Activated naive CD8-positive, alpha-beta T cell treated with anti-CD3 and anti-CD28 coated beads, Interleukin-2, amount 50 U/mL, for 24 hours (primary cell): ENCODE measurements at regions not wholly inside any gene's neighbourhood (a gene's known extent, or its start where the extent isn't known, plus 50 kb on each side); places are given as distances from the start of the nearest gene placed in this dataset.

Experiments
- ATAC-seq: fragments of 150-1000 bp; cut with Tn5 transposase; one replicate; pipeline ENCODE4 v1.10.0; 2021
- DNase-seq: peaks from one replicate; pipeline ENCODE4 v3.0.0; 2021
- H3K27ac Mint-ChIP-seq: one replicate; pipeline ENCODE4 v1.8.0; 2021; ENCODE audit warnings: mild to moderate bottlenecking, mixed read lengths
- H3K27me3 Mint-ChIP-seq: one replicate; pipeline ENCODE4 v1.8.0; 2021; ENCODE audit warnings: mixed read lengths
- H3K36me3 Mint-ChIP-seq: one replicate; pipeline ENCODE4 v1.8.0; 2021; ENCODE audit warnings: low read depth, mixed read lengths
- H3K4me1 Mint-ChIP-seq: one replicate; pipeline ENCODE4 v1.8.0; 2021; ENCODE audit warnings: mixed read lengths
- H3K4me3 Mint-ChIP-seq: one replicate; pipeline ENCODE4 v1.8.0; 2021; ENCODE audit warnings: mild to moderate bottlenecking, moderate library complexity, mixed read lengths
- H3K9me3 Mint-ChIP-seq: one replicate; pipeline ENCODE4 v1.8.0; 2021; ENCODE audit warnings: mixed read lengths

- Mint-ChIP-seq H3K4me3 (no peak overlapping the region), H3K27ac (no peak overlapping the region), H3K36me3 (no peaks in the 10 kb centered on the region), H3K9me3 (peaks cover 6% of the 10 kb centered on the region), H3K4me1 (no peaks in the 10 kb centered on the region), H3K27me3 (no peaks in the 10 kb centered on the region)
- DNase-seq, result no peak
- ATAC-seq, result no peak
These were observed 303.4 kb upstream of the NRXN1 start for GRCh38 chr2:51335087-51336058.

- H3K9me3 Mint-ChIP-seq, result peaks cover 5% of the 10 kb centered on the region
These were observed 297.6 kb upstream of the NRXN1 start for GRCh38 chr2:51329512-51329911.

GRCh38 chr2:51324051-51324450 is 292.1 kb upstream of the NRXN1 start:
- Mint-ChIP-seq H3K27me3 (no peaks in the 10 kb centered on the region), H3K9me3 (peaks cover 12% of the 10 kb centered on the region), H3K4me3 (no peak overlapping the region), H3K4me1 (no peaks in the 10 kb centered on the region), H3K36me3 (no peaks in the 10 kb centered on the region), H3K27ac (no peak overlapping the region)
- ATAC-seq, result no peak
- DNase-seq, result no peak

More at GRCh38 chr2:51329512-51329911, 297.6 kb upstream of the NRXN1 start:
- no peaks in the 10 kb centered on the region for H3K27me3 Mint-ChIP-seq
- H3K4me1 Mint-ChIP-seq, result no peaks in the 10 kb centered on the region
- DNase-seq (no peak), ATAC-seq (no peak)
- H3K4me3 Mint-ChIP-seq, result no peak overlapping the region
- H3K36me3 Mint-ChIP-seq, result no peaks in the 10 kb centered on the region
- no peak overlapping the region for H3K27ac Mint-ChIP-seq

GRCh38 chr2:51322613-51323012 is 290.7 kb upstream of the NRXN1 start:
- no peak for DNase-seq
- Mint-ChIP-seq H3K27ac (no peak overlapping the region), H3K4me3 (no peak overlapping the region), H3K9me3 (peaks cover 15% of the 10 kb centered on the region), H3K36me3 (peaks cover 2% of the 10 kb centered on the region), H3K4me1 (no peaks in the 10 kb centered on the region), H3K27me3 (no peaks in the 10 kb centered on the region)
- no peak for ATAC-seq

- Mint-ChIP-seq H3K27me3 (no peaks in the 10 kb centered on the region), H3K4me3 (no peak overlapping the region), H3K27ac (no peak overlapping the region), H3K4me1 (no peaks in the 10 kb centered on the region), H3K36me3 (no peaks in the 10 kb centered on the region), H3K9me3 (peaks cover 19% of the 10 kb centered on the region)
- DNase-seq (no peak), ATAC-seq (no peak)
These were observed 272.4 kb upstream of the NRXN1 start for GRCh38 chr2:51304311-51304710.

GRCh38 chr2:51301381-51301780 is 269.4 kb upstream of the NRXN1 start:
- H3K36me3 Mint-ChIP-seq, result no peaks in the 10 kb centered on the region
- H3K27me3 Mint-ChIP-seq, result no peaks in the 10 kb centered on the region
- H3K4me1 Mint-ChIP-seq, result no peaks in the 10 kb centered on the region
- ATAC-seq (no peak), DNase-seq (no peak)
- peaks cover 17% of the 10 kb centered on the region for H3K9me3 Mint-ChIP-seq
- H3K4me3 Mint-ChIP-seq, result no peak overlapping the region
- H3K27ac Mint-ChIP-seq, result no peak overlapping the region

GRCh38 chr2:51299370-51299769 is 267.4 kb upstream of the NRXN1 start:
- Mint-ChIP-seq H3K27ac (no peak overlapping the region), H3K36me3 (no peaks in the 10 kb centered on the region), H3K4me3 (no peak overlapping the region), H3K9me3 (peaks cover 15% of the 10 kb centered on the region), H3K4me1 (no peaks in the 10 kb centered on the region), H3K27me3 (no peaks in the 10 kb centered on the region)
- DNase-seq (no peak), ATAC-seq (no peak)

GRCh38 chr2:51297488-51297887 is 265.6 kb upstream of the NRXN1 start:
- Mint-ChIP-seq H3K36me3 (no peaks in the 10 kb centered on the region), H3K4me3 (no peak overlapping the region), H3K9me3 (peaks cover 15% of the 10 kb centered on the region), H3K27ac (no peak overlapping the region), H3K4me1 (no peaks in the 10 kb centered on the region), H3K27me3 (no peaks in the 10 kb centered on the region)
- DNase-seq, result no peak
- ATAC-seq, result no peak

GRCh38 chr2:51293566-51294200 is 261.8 kb upstream of the NRXN1 start:
- DNase-seq, result no peak
- Mint-ChIP-seq H3K36me3 (no peaks in the 10 kb centered on the region), H3K27me3 (no peaks in the 10 kb centered on the region), H3K9me3 (peaks cover 19% of the 10 kb centered on the region), H3K27ac (no peak overlapping the region), H3K4me3 (no peak overlapping the region), H3K4me1 (no peaks in the 10 kb centered on the region)
- ATAC-seq, result no peak

GRCh38 chr2:51291762-51292551 is 260.0 kb upstream of the NRXN1 start:
- ATAC-seq, result no peak
- Mint-ChIP-seq H3K27ac (no peak overlapping the region), H3K27me3 (no peaks in the 10 kb centered on the region), H3K9me3 (peaks cover 18% of the 10 kb centered on the region), H3K4me1 (no peaks in the 10 kb centered on the region), H3K4me3 (no peak overlapping the region), H3K36me3 (no peaks in the 10 kb centered on the region)
- no peak for DNase-seq

- H3K9me3 Mint-ChIP-seq, result peaks cover 19% of the 10 kb centered on the region
- DNase-seq, result no peak
- H3K27me3 Mint-ChIP-seq, result no peaks in the 10 kb centered on the region
- no peak overlapping the region for H3K4me3 Mint-ChIP-seq
- no peaks in the 10 kb centered on the region for H3K4me1 Mint-ChIP-seq
- no peak overlapping the region for H3K27ac Mint-ChIP-seq
- ATAC-seq, result no peak
- no peaks in the 10 kb centered on the region for H3K36me3 Mint-ChIP-seq
These were observed 258.8 kb upstream of the NRXN1 start for GRCh38 chr2:51290725-51291124.

- ATAC-seq, result no peak
These were observed 257.1 kb upstream of the NRXN1 start for GRCh38 chr2:51289045-51289444.

GRCh38 chr2:51268191-51268590 is 236.3 kb upstream of the NRXN1 start:
- DNase-seq (no peak), ATAC-seq (no peak)
- no peaks in the 10 kb centered on the region for H3K4me1 Mint-ChIP-seq
- H3K27me3 Mint-ChIP-seq, result no peaks in the 10 kb centered on the region
- no peak overlapping the region for H3K27ac Mint-ChIP-seq
- no peaks in the 10 kb centered on the region for H3K36me3 Mint-ChIP-seq
- H3K9me3 Mint-ChIP-seq, result peaks cover 12% of the 10 kb centered on the region
- no peak overlapping the region for H3K4me3 Mint-ChIP-seq

More at GRCh38 chr2:51289045-51289444, 257.1 kb upstream of the NRXN1 start:
- no peaks in the 10 kb centered on the region for H3K27me3 Mint-ChIP-seq
- DNase-seq, result no peak
- H3K27ac Mint-ChIP-seq, result no peak overlapping the region
- no peaks in the 10 kb centered on the region for H3K4me1 Mint-ChIP-seq
- H3K4me3 Mint-ChIP-seq, result no peak overlapping the region
- peaks cover 17% of the 10 kb centered on the region for H3K9me3 Mint-ChIP-seq
- H3K36me3 Mint-ChIP-seq, result no peaks in the 10 kb centered on the region

GRCh38 chr2:51265539-51265938 is 233.6 kb upstream of the NRXN1 start:
- DNase-seq (no peak), ATAC-seq (no peak)
- Mint-ChIP-seq H3K36me3 (no peaks in the 10 kb centered on the region), H3K9me3 (peaks cover 18% of the 10 kb centered on the region), H3K4me1 (no peaks in the 10 kb centered on the region), H3K4me3 (no peak overlapping the region), H3K27ac (no peak overlapping the region), H3K27me3 (no peaks in the 10 kb centered on the region)
